H1 (cell line): ENCODE measurements at regions not wholly inside any gene's neighbourhood (a gene's known extent, or its start where the extent isn't known, plus 50 kb on each side); places are given as distances from the start of the nearest gene placed in this dataset.

ENCODE experiments used
- CTCF ChIA-PET: fragments of 300-600 bp; sonication (Branson Sonifier 250); formaldehyde crosslinking; loops from one replicate; lab custom pipeline; 2021; ENCODE audit not compliant: partially characterized antibody; lab: Charles Lee
- POLR2A ChIA-PET: fragments of 300-600 bp; sonication (Branson Sonifier 250); formaldehyde crosslinking; loops from one replicate; lab custom pipeline; 2021; ENCODE audit warnings: inconsistent platforms; ENCODE audit not compliant: partially characterized antibody; lab: Charles Lee
- DNase-seq, 2 experiments: peaks; one replicate each; pipeline versions ENCODE4 v3.0.0 to v3.0.0-alpha.2; 2010 to 2022; ENCODE audit warnings: low spot score in 2 of 2, low read depth in 1 of 2, mixed read lengths in 1 of 2
- FAIRE-seq: peaks from 2 replicates; lab custom pipeline; 2011; peaks lifted over from hg19 to GRCh38; lab: Jason Lieb, UNC
- H2AFZ ChIP-seq: 2 replicates; pipeline ENCODE4 v1.8.1; 2012; ENCODE audit warnings: low read length, inconsistent platforms
- H2AK5ac ChIP-seq: 2 replicates; pipeline ENCODE4 v1.6.1; 2013; ENCODE audit warnings: low read depth, low read length
- H2BK120ac ChIP-seq: replicated peaks from 2 replicates; pipeline ENCODE3; 2013; ENCODE audit warnings: low read depth, low read length, inconsistent platforms
- H2BK12ac ChIP-seq: 2 replicates; pipeline ENCODE4 v1.6.1; 2013; ENCODE audit warnings: low read depth, low read length
- H2BK15ac ChIP-seq: 2 replicates; pipeline ENCODE4 v1.6.1; 2013; ENCODE audit warnings: low read length
- H2BK20ac ChIP-seq: 2 replicates; pipeline ENCODE4 v1.6.1; 2013; ENCODE audit warnings: low read length
- H2BK5ac ChIP-seq: 2 replicates; pipeline ENCODE4 v1.6.1; 2013; ENCODE audit warnings: low read depth, low read length
- H3K14ac ChIP-seq: 2 replicates; pipeline ENCODE4 v1.6.1; 2013; ENCODE audit warnings: inconsistent platforms; ENCODE audit not compliant: insufficient read length
- H3K18ac ChIP-seq: 2 replicates; pipeline ENCODE4 v1.6.1; 2013; ENCODE audit warnings: low read length; ENCODE audit errors: extremely low read depth
- H3K23ac ChIP-seq: 2 replicates; pipeline ENCODE4 v1.6.1; 2013; ENCODE audit warnings: inconsistent platforms; ENCODE audit not compliant: insufficient read length
- H3K23me2 ChIP-seq: 2 replicates; pipeline ENCODE4 v1.6.1; 2013; ENCODE audit warnings: low read depth, low read length
- H3K27ac ChIP-seq: 2 replicates; pipeline ENCODE4 v1.6.1; 2011; ENCODE audit warnings: low read depth, low read length, inconsistent platforms
- H3K27me3 ChIP-seq, 4 experiments: replicated peaks in 1 of 4; 1 replicate in 1 of 4; 2 replicates in 3 of 4; pipeline versions ENCODE4 v1.6.1 to v1.8.1; 2011 to 2013; ENCODE audit warnings: low read length in 3 of 4, mild to moderate bottlenecking in 3 of 4, inconsistent platforms in 2 of 4, mixed read lengths in 2 of 4, moderate library complexity in 1 of 4; ENCODE audit not compliant: control insufficient read depth in 3 of 4, insufficient read depth in 3 of 4; ENCODE audit errors: extremely low read depth in 1 of 4
- H3K36me3 ChIP-seq, 4 experiments: 2 replicates each; pipeline versions ENCODE4 v1.6.1 to v1.8.1; 2011 to 2013; ENCODE audit warnings: mild to moderate bottlenecking in 4 of 4, low read length in 3 of 4, moderate library complexity in 2 of 4, control low read depth in 1 of 4, inconsistent platforms in 1 of 4; ENCODE audit not compliant: insufficient read depth in 4 of 4, control insufficient read depth in 2 of 4
- H3K4ac ChIP-seq: replicated peaks from 2 replicates; pipeline ENCODE3; 2013; ENCODE audit warnings: low read length, low read depth, mixed read lengths, inconsistent platforms; ENCODE audit not compliant: insufficient read length
- H3K4me1 ChIP-seq, 4 experiments: replicated peaks in 1 of 4; 1 replicate in 1 of 4; 2 replicates in 3 of 4; pipeline versions ENCODE4 v1.6.1 to v1.8.1; 2011 to 2013; ENCODE audit warnings: low read length in 3 of 4, inconsistent platforms in 2 of 4, mixed read lengths in 1 of 4; ENCODE audit not compliant: insufficient read depth in 4 of 4, control insufficient read depth in 3 of 4
- H3K4me2 ChIP-seq, 2 experiments: 2 replicates each; pipeline versions ENCODE4 v1.6.1 to v1.8.1; 2011 to 2013; ENCODE audit warnings: low read depth in 2 of 2, low read length in 2 of 2, control low read depth in 1 of 2, inconsistent platforms in 1 of 2, mild to moderate bottlenecking in 1 of 2; ENCODE audit not compliant: insufficient read depth in 1 of 2
- H3K4me3 ChIP-seq, 4 experiments: fragments of 200-600, 300-600 bp in 1 of 4; sonication (generic), shearing (Covaris generic), sonication (Bioruptor Twin) in 1 of 4; 2 replicates each; pipeline versions ENCODE4 v1.5.1 to v1.8.1; 2011 to 2016; ENCODE audit warnings: low read length in 4 of 4, low read depth in 3 of 4, control low read depth in 2 of 4, inconsistent platforms in 2 of 4, mild to moderate bottlenecking in 2 of 4, mixed read lengths in 1 of 4, moderate library complexity in 1 of 4; ENCODE audit not compliant: insufficient read depth in 2 of 4; ENCODE audit errors: extremely low read depth in 1 of 4
- H3K56ac ChIP-seq: replicated peaks from 2 replicates; pipeline ENCODE3; 2013; ENCODE audit warnings: low read depth, mild to moderate bottlenecking, mixed read lengths, low read length, inconsistent platforms; ENCODE audit not compliant: insufficient read length
- H3K79me1 ChIP-seq: 2 replicates; pipeline ENCODE4 v1.6.1; 2013; ENCODE audit warnings: low read depth, low read length, control low read depth
- H3K79me2 ChIP-seq, 2 experiments: 2 replicates each; pipeline versions ENCODE4 v1.6.1 to v1.8.1; 2012 to 2013; ENCODE audit warnings: low read length in 2 of 2, mild to moderate bottlenecking in 2 of 2, inconsistent platforms in 1 of 2; ENCODE audit not compliant: insufficient read depth in 2 of 2, control insufficient read depth in 1 of 2
- H3K9ac ChIP-seq, 4 experiments: replicated peaks in 1 of 4; 1 replicate in 1 of 4; 2 replicates in 3 of 4; pipeline versions ENCODE4 v1.6.1 to v1.8.1; 2011 to 2013; ENCODE audit warnings: low read depth in 3 of 4, low read length in 3 of 4, control low read depth in 2 of 4, mild to moderate bottlenecking in 2 of 4, moderate library complexity in 2 of 4, inconsistent platforms in 1 of 4; ENCODE audit errors: extremely low read depth in 1 of 4
- H3K9me3 ChIP-seq, 2 experiments: 2 replicates each; pipeline versions ENCODE4 v1.6.1 to v1.8.1; 2012 to 2013; ENCODE audit warnings: mild to moderate bottlenecking in 2 of 2, moderate library complexity in 2 of 2, control low read depth in 1 of 2, inconsistent platforms in 1 of 2, low read depth in 1 of 2, low read length in 1 of 2, mixed read lengths in 1 of 2; ENCODE audit not compliant: insufficient read depth in 2 of 2
- H4K20me1 ChIP-seq, 2 experiments: replicated peaks in 1 of 2; 2 replicates each; pipeline versions ENCODE3 to v1.8.1; 2011 to 2013; ENCODE audit warnings: inconsistent platforms in 2 of 2, low read length in 2 of 2, mild to moderate bottlenecking in 1 of 2; ENCODE audit not compliant: insufficient read depth in 2 of 2, control insufficient read depth in 1 of 2
- H4K5ac ChIP-seq: 2 replicates; pipeline ENCODE4 v1.6.1; 2013; ENCODE audit warnings: low read length, low read depth, mixed read lengths, inconsistent platforms; ENCODE audit not compliant: insufficient read length
- H4K8ac ChIP-seq: 2 replicates; pipeline ENCODE4 v1.8.0; 2013; ENCODE audit warnings: mild to moderate bottlenecking, moderate library complexity, low read length, inconsistent platforms; ENCODE audit not compliant: insufficient read depth; ENCODE audit errors: extremely low read depth
- H4K91ac ChIP-seq: replicated peaks from 2 replicates; pipeline ENCODE3; 2013; ENCODE audit warnings: low read length, mixed read lengths, inconsistent platforms; ENCODE audit not compliant: insufficient read length
- CEBPB ChIP-seq: IDR thresholded peaks from 2 replicates; pipeline ENCODE4 v1.6.1; 2012; ENCODE audit warnings: low read depth, low read length
- CHD2 ChIP-seq: IDR thresholded peaks from 2 replicates; pipeline ENCODE4 v1.6.1; 2012; ENCODE audit warnings: low read length, improper control_type of control experiment
- E2F6 ChIP-seq: IDR thresholded peaks from 2 replicates; pipeline ENCODE4 v1.6.1; 2012; ENCODE audit warnings: inconsistent platforms
- FOSL1 ChIP-seq: IDR thresholded peaks from 2 replicates; pipeline ENCODE4 v1.6.1; 2011; ENCODE audit warnings: mild to moderate bottlenecking, low read depth, low read length, moderate library complexity; ENCODE audit not compliant: insufficient read depth
- GABPA ChIP-seq: IDR thresholded peaks from 2 replicates; pipeline ENCODE4 v1.6.1; 2011; ENCODE audit warnings: mild to moderate bottlenecking, low read length, moderate library complexity, borderline replicate concordance; ENCODE audit not compliant: insufficient read depth
- HDAC2 ChIP-seq, 2 experiments: fragments of 300-600 bp in 1 of 2; sonication (generic) in 1 of 2; IDR thresholded peaks; 2 replicates each; pipeline ENCODE4 v1.6.1; 2011 to 2012; ENCODE audit warnings: low read depth in 2 of 2, low read length in 2 of 2, mild to moderate bottlenecking in 2 of 2, moderate library complexity in 2 of 2, borderline replicate concordance in 1 of 2, inconsistent platforms in 1 of 2
- NANOG ChIP-seq: IDR thresholded peaks from 2 replicates; pipeline ENCODE4 v1.6.1; 2011; ENCODE audit warnings: low read length, low read depth, mild to moderate bottlenecking, inconsistent platforms; ENCODE audit not compliant: insufficient read depth, poor library complexity, severe bottlenecking
- RBBP5 ChIP-seq: IDR thresholded peaks from 2 replicates; pipeline ENCODE4 v1.7.1; 2012; ENCODE audit warnings: low read depth, mild to moderate bottlenecking, inconsistent platforms, low read length, moderate library complexity, borderline replicate concordance
- SRF ChIP-seq: IDR thresholded peaks from 2 replicates; pipeline ENCODE4 v1.6.1; 2011; ENCODE audit warnings: mild to moderate bottlenecking, low read depth, low read length, moderate library complexity
- TEAD4 ChIP-seq: IDR thresholded peaks from 2 replicates; pipeline ENCODE4 v1.6.1; 2012; ENCODE audit warnings: low read depth, low read length, inconsistent platforms, mixed read lengths
- WGBS, 2 experiments: shearing (Covaris generic) in 1 of 2; methylation state at CpG; one replicate each; pipeline versions ENCODE4 v1.1.6 to v1.1.7; 2013 to 2015; ENCODE audit warnings: low lambda C conversion rate in 2 of 2, mixed read lengths in 2 of 2, inconsistent platforms in 1 of 2, low coverage in 1 of 2, missing lambda C conversion rate in 1 of 2; ENCODE audit not compliant: insufficient replicate concordance in 2 of 2, insufficient coverage in 1 of 2, insufficient read length in 1 of 2; ENCODE audit errors: extremely low coverage in 1 of 2, missing lambda C conversion rate in 1 of 2; 5-methylcytosine and 5-hydroxymethylcytosine counted together
- TF ChIP-seq, protein P1 (sequence below): IDR thresholded peaks from 2 replicates; pipeline ENCODE4 v1.6.1; 2011; ENCODE audit warnings: low read depth, mild to moderate bottlenecking, low read length; ENCODE audit not compliant: insufficient read depth

- H3K18ac ChIP-seq = no peak overlapping the region
- H2BK15ac ChIP-seq = no peak overlapping the region
- H3K79me2 ChIP-seq = no peaks in the 10 kb centered on the region
- CTCF ChIA-PET = interaction anchor here (0.9 to 1.0 kb wide), 2 partner anchors 11 to 169 kb away, joined by 3 to 4 read pairs; no protein-coding TSS in a partner anchor
- WGBS, 2 experiments = 84% methylated on average over 8 of the region's 8 CpGs; no CpG with 5 or more reads in 1 of the 2 experiments
- no peak overlapping the region for H2BK12ac ChIP-seq
- H2AFZ ChIP-seq = no peak overlapping the region
- peaks cover 0 to 1% (median 0%) of the 10 kb centered on the region in 4 experiments; a peak in 1 of 7 replicates for H3K27me3 ChIP-seq
- H4K8ac ChIP-seq = no peak overlapping the region
- no peaks in the 10 kb centered on the region for H4K20me1 ChIP-seq
- no peaks in the 10 kb centered on the region for H3K4me1 ChIP-seq
- FAIRE-seq (no peak), DNase-seq (no peak)
- no peak overlapping the region for H4K91ac ChIP-seq
- no peak overlapping the region for H3K56ac ChIP-seq
- H3K14ac ChIP-seq = no peak overlapping the region
- H4K5ac ChIP-seq = no peak overlapping the region
- no peak overlapping the region for H2BK20ac ChIP-seq
- no peak overlapping the region for H3K27ac ChIP-seq
- no peaks in the 10 kb centered on the region for H3K79me1 ChIP-seq
- H3K4ac ChIP-seq = no peak overlapping the region
- H3K36me3 ChIP-seq = no peaks in the 10 kb centered on the region
- H3K23ac ChIP-seq = no peak overlapping the region
- H2BK5ac ChIP-seq = no peak overlapping the region
- no peaks in the 10 kb centered on the region for H3K23me2 ChIP-seq
- no peak overlapping the region for H3K4me2 ChIP-seq
- H3K4me3 ChIP-seq = no peak overlapping the region
- POLR2A ChIA-PET = no interaction called here
- H2AK5ac ChIP-seq = no peak overlapping the region
- no peak overlapping the region for H3K9ac ChIP-seq
- H2BK120ac ChIP-seq = no peak overlapping the region
- no peaks in the 10 kb centered on the region for H3K9me3 ChIP-seq
- TF ChIP-seq FOSL1 = no peak
- TF ChIP-seq, protein P1, sequence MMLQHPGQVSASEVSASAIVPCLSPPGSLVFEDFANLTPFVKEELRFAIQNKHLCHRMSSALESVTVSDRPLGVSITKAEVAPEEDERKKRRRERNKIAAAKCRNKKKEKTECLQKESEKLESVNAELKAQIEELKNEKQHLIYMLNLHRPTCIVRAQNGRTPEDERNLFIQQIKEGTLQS = no peak
- no peak for TF ChIP-seq GABPA
- no peak for TF ChIP-seq E2F6
- no peak for TF ChIP-seq HDAC2 (IDR thresholded peaks at IDR 0.05; ENCODE audit: borderline replicate concordance in 1 of 2, low read depth in 2 of 2, low read length in 2 of 2)
- no peak for TF ChIP-seq CHD2
- no peak for TF ChIP-seq RBBP5
- TF ChIP-seq NANOG = no peak
- TF ChIP-seq CEBPB = no peak
- TF ChIP-seq TEAD4 = no peak
- no peak for TF ChIP-seq SRF
These were observed 439.7 kb downstream of the ADAMTS20 start for GRCh38 chr12:43112101-43112920.
